Skeletal muscle tissue (tissue), 3 donors: ENCODE measurements at regions not wholly inside any gene's neighbourhood (a gene's known extent, or its start where the extent isn't known, plus 50 kb on each side); places are given as distances from the start of the nearest gene placed in this dataset.
"Not testable (repeated sequence)": the region's sequence is repeated elsewhere in the genome, so short reads cannot be mapped to it uniquely, and the experiment has no call there.

Experiments
- H3K27ac ChIP-seq: one replicate; pipeline ENCODE4 v1.7.0; 2013; ENCODE audit warnings: mild to moderate bottlenecking, low read depth, low read length, inconsistent platforms
- H3K27me3 ChIP-seq, 3 donors: one replicate each; pipeline ENCODE4 v1.7.0; 2013; ENCODE audit warnings: low read length in 3 of 3; ENCODE audit not compliant: control insufficient read depth in 3 of 3, insufficient read depth in 3 of 3
- H3K36me3 ChIP-seq, 3 donors: one replicate each; pipeline ENCODE4 v1.7.0; 2013; ENCODE audit warnings: low read length in 3 of 3; ENCODE audit not compliant: control insufficient read depth in 3 of 3, insufficient read depth in 3 of 3
- H3K4me1 ChIP-seq, 3 donors: one replicate each; pipeline ENCODE4 v1.7.0; 2013; ENCODE audit warnings: low read length in 3 of 3, mild to moderate bottlenecking in 3 of 3; ENCODE audit not compliant: control insufficient read depth in 3 of 3, insufficient read depth in 3 of 3
- H3K4me3 ChIP-seq, 3 donors: one replicate each; pipeline ENCODE4 v1.7.0; 2013; ENCODE audit warnings: low read length in 3 of 3
- H3K9ac ChIP-seq, 3 donors: one replicate each; pipeline ENCODE4 v1.7.0; 2013; ENCODE audit warnings: low read length in 3 of 3, mild to moderate bottlenecking in 3 of 3, moderate library complexity in 2 of 3, low read depth in 1 of 3
- H3K9me3 ChIP-seq, 3 donors: one replicate each; pipeline ENCODE4 v1.7.0; 2013; ENCODE audit warnings: low read length in 3 of 3; ENCODE audit not compliant: control insufficient read depth in 3 of 3
- donor health status: Osteomylitis.

DNA sequence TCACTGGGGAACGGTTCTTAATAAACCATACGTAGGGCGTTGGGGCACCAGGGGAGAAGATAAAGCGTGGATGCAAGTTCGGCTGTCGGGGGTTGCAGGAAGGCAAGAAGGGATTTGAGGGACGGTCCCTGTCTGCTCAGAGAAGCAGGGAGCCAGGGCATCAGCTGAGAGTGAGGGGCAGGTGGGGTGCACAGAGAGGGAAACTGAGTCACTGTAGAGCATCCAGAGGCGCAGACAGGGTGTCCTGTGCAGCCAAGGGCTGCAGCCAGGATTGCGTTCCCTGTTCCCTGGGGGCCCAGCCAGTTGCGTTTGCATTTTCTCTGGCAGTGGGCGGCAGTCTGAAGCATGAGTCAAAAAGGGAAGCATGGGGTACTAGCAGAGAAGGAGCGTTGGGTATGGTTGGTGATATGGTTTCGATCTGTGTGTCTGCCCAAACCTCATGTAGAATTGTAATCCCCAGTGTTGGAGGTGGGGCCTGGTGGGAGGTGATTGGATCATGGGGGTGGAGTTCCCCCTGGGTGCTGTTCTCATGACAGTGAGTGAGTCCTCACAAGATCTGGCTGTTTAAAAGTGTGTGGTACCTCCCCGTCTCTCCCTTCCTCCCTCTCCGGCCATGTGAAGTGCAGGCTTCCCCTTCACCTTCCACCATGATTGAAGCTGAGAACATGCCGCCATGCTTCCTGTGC is 202.9 kb downstream of the NDUFA10 start:
- Histone ChIP-seq H3K9ac (no peak overlapping the region), H3K4me1 (no peaks in the 10 kb centered on the region), H3K27ac (no peak overlapping the region), H3K27me3 (peaks cover 7 to 52% (median 31%) of the 10 kb centered on the region in 3 donors), H3K9me3 (no peaks in the 10 kb centered on the region), H3K36me3 (no peaks in the 10 kb centered on the region), H3K4me3 (no peak overlapping the region)

DNA sequence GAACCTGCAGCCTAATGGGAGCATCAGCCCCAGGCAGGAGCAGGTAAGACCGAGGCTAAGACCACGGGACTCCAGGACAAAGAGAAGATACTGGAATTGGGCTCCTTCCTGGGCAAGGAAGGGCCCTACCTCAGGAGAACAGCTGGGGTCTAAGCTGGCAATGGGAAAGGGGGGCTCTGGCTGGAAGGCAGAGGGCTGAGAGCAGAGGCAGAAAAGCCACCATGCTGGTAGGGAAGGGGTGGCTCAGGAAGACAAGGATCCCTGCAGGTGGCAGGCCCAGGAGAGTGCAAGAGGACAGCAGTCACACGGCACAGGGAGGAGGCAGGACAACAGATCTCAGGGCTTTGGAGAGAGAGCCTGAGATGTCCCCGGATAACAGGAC is 203.5 kb downstream of the NDUFA10 start:
- peaks cover 7 to 51% (median 27%) of the 10 kb centered on the region in 3 donors for H3K27me3 ChIP-seq
- H3K36me3 ChIP-seq, result no peaks in the 10 kb centered on the region
- H3K9ac ChIP-seq, result no peak overlapping the region
- H3K4me3 ChIP-seq, result no peak overlapping the region
- H3K9me3 ChIP-seq, result no peaks in the 10 kb centered on the region
- no peak overlapping the region for H3K27ac ChIP-seq
- no peaks in the 10 kb centered on the region for H3K4me1 ChIP-seq

DNA sequence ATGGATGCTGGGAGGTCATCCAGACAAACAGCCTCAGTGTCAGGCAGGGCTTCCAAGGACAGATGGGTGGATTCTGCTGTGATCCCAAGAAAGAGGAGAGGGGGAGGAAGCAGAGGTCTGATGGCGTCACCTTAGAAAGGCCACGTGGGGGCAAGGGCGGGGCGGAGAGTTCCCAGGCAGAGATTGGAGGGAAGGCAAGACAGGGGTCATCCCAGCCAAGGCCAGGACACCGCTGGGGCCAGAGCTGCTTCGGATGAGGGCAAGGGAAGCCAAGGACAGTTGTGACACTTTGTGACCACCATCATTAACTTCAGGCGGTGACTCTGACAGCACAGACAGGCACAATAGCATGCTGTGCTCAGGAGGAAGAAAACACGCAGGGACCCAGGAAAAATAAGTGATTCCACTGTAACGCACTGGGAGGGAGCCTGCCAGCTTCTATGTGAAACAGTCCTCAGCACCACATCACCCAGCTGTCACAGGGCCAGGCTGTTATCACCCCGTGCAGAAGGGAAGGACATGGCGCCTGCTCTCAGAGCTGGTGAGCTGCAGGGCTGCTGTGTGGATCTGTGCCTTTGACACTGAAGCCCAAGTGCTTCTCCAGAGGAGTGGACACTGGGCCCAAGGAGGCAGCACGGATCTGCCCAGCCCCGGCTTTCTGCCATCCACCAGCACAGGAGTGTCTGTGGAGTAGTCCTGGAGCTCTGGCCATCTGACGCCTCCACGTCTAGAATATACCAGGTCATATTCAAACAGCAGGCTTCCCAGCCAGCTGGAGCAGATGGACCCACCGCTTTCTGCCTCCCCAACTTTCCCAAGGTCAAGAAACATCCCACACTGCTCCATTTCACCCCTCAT is 204.1 kb downstream of the NDUFA10 start:
- Histone ChIP-seq H3K27ac (no peak overlapping the region), H3K27me3 (peaks cover 7 to 54% (median 27%) of the 10 kb centered on the region in 3 donors), H3K4me3 (no peak overlapping the region), H3K36me3 (no peaks in the 10 kb centered on the region), H3K9ac (no peak overlapping the region), H3K9me3 (no peaks in the 10 kb centered on the region), H3K4me1 (no peaks in the 10 kb centered on the region)

DNA sequence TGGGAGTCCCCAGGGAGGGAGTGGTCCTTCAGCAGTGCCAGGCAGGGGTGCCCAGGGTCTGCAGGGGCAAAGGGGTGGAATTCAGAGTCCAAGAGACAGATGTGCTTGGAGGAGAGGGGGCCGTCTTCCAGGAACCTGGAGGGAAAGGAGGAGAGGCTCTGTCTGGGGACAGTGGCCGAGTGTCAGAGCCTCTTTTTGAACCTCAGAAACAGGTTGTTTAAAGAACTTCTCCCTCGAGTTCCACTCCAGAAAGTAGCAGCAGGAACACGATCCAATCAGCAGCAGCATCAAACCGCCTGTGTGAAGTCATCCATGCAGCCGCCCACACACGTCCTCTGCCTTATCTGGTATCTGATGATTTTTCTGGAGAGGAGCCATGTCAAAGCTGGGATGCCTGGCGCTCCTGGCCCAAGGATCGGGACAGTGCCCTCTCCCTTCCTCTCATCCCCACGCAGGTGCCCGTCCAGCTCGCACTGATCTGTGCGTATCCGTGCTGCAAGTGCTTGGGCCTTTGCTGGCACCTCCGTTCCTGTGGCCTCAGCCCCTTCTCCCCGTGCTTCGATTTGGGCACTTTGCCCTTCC is 205.1 kb downstream of the NDUFA10 start:
- Histone ChIP-seq H3K27me3 (peaks cover 3 to 56% (median 23%) of the 10 kb centered on the region in 3 donors), H3K36me3 (no peaks in the 10 kb centered on the region)

DNA sequence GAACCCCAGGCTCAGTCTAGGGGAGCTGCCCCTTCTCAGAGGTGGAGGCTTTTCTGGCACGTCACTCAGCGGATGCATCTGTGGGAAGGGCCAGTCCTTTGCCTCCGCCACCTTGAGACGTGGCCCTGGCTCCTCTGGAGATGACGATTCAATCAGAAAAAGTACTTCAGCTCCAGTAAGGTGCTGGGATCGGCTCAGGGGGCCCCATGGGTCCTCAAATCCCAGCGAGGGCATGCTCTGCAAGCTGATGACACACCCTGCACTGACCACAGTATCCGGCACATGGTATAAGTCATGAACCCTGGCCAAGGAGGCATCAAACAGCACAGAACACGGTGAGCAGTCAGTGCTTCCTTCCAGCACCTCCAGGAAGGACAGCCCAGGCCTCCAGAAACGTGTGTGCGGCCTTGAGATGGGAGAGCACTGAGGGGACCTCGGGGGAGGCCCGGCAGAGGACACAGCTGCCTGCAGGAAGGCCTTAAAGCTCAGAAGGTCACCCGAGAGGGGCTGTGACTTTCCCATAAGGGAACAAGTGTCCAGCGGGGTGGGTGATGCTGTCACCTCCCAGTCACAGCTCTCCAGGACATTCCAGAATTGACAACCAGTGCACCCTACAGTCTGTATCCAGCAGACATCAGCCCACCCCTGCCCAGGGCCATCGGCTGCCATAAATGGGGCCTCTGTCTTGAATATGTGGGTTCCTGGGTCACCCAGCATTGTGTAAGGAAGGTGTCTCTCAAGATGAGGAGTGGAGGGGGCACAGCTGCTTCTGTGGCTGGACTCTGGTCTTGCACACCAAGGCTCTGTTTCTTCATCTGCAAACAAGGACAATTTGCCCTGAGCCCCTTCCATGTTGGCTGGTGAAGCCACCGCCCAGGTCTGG is 205.8 kb downstream of the NDUFA10 start:
- no peak overlapping the region for H3K9ac ChIP-seq
- H3K4me3 ChIP-seq, result no peak overlapping the region
- peaks cover 6 to 7% (median 7%) of the 10 kb centered on the region in 3 donors for H3K4me1 ChIP-seq
- H3K9me3 ChIP-seq, result no peaks in the 10 kb centered on the region
- H3K27ac ChIP-seq, result no peak overlapping the region
- H3K27me3 ChIP-seq, result peaks cover 3 to 57% (median 23%) of the 10 kb centered on the region in 3 donors
- H3K36me3 ChIP-seq, result no peaks in the 10 kb centered on the region

More for the DNA sequence above, 205.1 kb downstream of the NDUFA10 start:
- no peak overlapping the region for H3K4me3 ChIP-seq
- no peak overlapping the region for H3K9ac ChIP-seq
- no peaks in the 10 kb centered on the region for H3K9me3 ChIP-seq
- peaks cover 0 to under 1% (median under 1%) of the 10 kb centered on the region in 3 donors for H3K4me1 ChIP-seq
- H3K27ac ChIP-seq, result no peak overlapping the region

DNA sequence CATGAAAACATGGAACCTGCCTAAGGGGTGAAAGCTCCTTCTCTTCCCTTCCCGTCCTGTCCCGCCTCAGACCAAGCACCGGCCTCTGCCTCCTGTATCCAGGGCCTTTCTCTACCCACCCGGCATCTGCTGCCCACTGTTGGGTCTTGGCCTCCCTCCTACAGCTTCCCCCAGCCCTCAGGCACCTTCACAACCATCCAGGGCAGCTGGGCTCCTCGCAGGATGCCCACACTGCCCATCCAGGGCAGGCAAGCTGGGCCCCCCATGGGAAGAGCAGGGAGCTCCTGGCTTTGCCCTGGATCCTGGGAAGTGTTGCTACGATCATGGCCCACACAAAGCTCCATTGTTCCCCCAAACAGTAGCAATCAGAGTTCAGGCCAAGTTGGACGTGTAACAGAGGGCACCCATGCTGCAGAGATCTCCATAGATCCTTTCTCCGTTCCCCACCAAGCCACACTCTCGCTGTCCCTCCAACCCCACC is 206.6 kb downstream of the NDUFA10 start:
- H3K27ac ChIP-seq, result no peak overlapping the region
- H3K36me3 ChIP-seq, result no peaks in the 10 kb centered on the region
- peaks cover 3 to 51% (median 23%) of the 10 kb centered on the region in 3 donors for H3K27me3 ChIP-seq
- H3K9me3 ChIP-seq, result no peaks in the 10 kb centered on the region
- H3K4me3 ChIP-seq, result no peak overlapping the region
- no peak overlapping the region for H3K9ac ChIP-seq
- H3K4me1 ChIP-seq, result peaks cover 8 to 9% (median 8%) of the 10 kb centered on the region in 3 donors

DNA sequence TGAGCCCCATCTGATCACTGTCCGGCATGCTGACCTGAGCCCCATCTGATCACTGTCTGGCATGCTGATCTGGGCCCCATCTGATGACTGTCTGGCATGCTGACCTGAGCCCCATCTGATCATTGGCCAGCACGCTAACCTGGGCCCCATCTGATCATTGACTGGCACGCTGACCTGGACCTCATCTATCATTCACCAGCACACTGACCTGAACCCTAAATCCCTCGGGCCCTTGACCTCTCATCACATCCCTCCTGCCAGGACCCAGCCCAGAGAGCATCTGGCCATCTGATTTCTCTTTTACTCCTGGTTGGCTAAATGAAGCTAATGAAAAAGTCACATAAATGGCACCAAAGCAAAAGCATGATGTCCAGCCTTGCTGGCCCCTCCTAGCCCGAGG is 207.1 kb downstream of the NDUFA10 start:
- H3K4me3 ChIP-seq, result no peak overlapping the region
- no peaks in the 10 kb centered on the region for H3K9me3 ChIP-seq
- H3K9ac ChIP-seq, result no peak overlapping the region
- peaks cover 8 to 11% (median 9%) of the 10 kb centered on the region in 3 donors for H3K4me1 ChIP-seq
- no peak overlapping the region for H3K27ac ChIP-seq
- peaks cover 3 to 51% (median 25%) of the 10 kb centered on the region in 3 donors for H3K27me3 ChIP-seq
- no peaks in the 10 kb centered on the region for H3K36me3 ChIP-seq

DNA sequence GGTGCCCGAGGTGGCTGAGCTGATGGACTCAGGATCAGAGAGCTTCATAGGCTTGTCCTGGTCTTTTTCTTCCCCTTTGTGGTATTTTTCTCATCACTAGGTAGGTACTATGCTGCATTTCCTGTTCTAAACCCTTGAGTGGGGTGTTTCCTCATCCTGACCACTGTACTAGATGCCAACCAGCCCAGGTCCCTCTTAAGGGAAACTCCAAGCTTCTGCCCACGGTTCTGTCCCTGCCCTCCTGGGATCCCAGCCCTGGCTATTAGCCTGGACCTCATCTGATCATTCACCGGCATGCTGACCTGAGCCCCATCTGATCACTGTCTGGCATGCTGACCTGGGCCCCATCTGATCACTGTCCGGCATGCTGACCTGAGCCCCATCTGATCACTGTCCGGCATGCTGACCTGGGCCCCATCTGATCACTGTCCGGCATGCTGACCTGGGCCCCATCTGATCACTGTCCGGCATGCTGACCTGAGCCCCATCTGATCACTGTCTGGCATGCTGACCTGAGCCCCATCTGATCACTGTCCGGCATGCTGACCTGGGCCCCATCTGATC is 207.6 kb downstream of the NDUFA10 start:
- H3K4me3 ChIP-seq, H3K9ac ChIP-seq, H3K27ac ChIP-seq, H3K9me3 ChIP-seq, H3K36me3 ChIP-seq: not testable (repeated sequence)
- Histone ChIP-seq H3K4me1 (peaks cover 8 to 11% (median 9%) of the 10 kb centered on the region in 3 donors), H3K27me3 (peaks cover 3 to 51% (median 21%) of the 10 kb centered on the region in 3 donors)
